ENCODE measurements at regions not wholly inside any gene's neighbourhood (a gene's known extent, or its start where the extent isn't known, plus 50 kb on each side); places are given as distances from the start of the nearest gene placed in this dataset.

- DNase-seq, result no peak
- H3K9me3 Mint-ChIP-seq, result peaks cover 62% of the 10 kb centered on the region
- H3K27me3 Mint-ChIP-seq (ENCODE audit: insufficient read depth), result no peaks in the 10 kb centered on the region
- no peak overlapping the region for H3K4me3 Mint-ChIP-seq
- TF ChIP-seq CTCF (IDR thresholded peaks at IDR 0.05), result no peak
- no peaks in the 10 kb centered on the region for H3K4me1 Mint-ChIP-seq (ENCODE audit: low read depth)
- no peak overlapping the region for H3K27ac Mint-ChIP-seq
- no peaks in the 10 kb centered on the region; the same call in 1 of the 2 replicates for H3K36me3 Mint-ChIP-seq (ENCODE audit: low read depth)
Observed at GRCh38 chr16:49048557-49048956, 233.1 kb downstream of the CBLN1 start.

DNA sequence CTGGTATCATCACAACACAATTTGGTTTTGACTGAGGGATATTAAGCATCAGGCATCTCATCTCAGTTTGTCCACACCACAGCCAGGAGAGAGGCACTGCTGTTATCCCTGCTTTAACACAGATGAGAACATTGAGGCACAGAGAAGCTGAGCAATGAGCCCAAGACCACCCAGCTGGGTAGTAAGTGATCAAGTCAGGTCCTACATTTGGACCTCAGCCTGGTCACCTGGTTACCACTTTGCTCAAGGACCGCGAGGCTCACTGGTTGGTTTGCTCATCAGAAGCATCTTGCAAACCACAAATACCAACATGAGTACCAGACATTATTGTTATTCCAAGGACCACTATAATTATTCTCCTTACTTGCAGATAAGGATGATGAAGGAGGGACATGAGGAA, 245.5 kb downstream of the CBLN1 start:
- H3K36me3 Mint-ChIP-seq (ENCODE audit: low read depth), result no peaks in the 10 kb centered on the region
- no peak overlapping the region for H3K4me3 Mint-ChIP-seq
- H3K9me3 Mint-ChIP-seq, result peaks cover 30% of the 10 kb centered on the region
- no peak for DNase-seq
- H3K27ac Mint-ChIP-seq, result no peak overlapping the region
- no peaks in the 10 kb centered on the region for H3K4me1 Mint-ChIP-seq (ENCODE audit: low read depth)
- no peaks in the 10 kb centered on the region for H3K27me3 Mint-ChIP-seq (ENCODE audit: insufficient read depth)
- TF ChIP-seq CTCF (IDR thresholded peaks at IDR 0.05), result no peak

GRCh38 chr16:49027420-49027819, 254.2 kb downstream of the CBLN1 start:
- DNase-seq, result no peak
- Mint-ChIP-seq H3K27me3 (ENCODE audit: insufficient read depth) (peaks cover 1% of the 10 kb centered on the region; the same call in 1 of the 2 replicates), H3K9me3 (peaks cover 64% of the 10 kb centered on the region), H3K4me3 (no peak overlapping the region), H3K4me1 (ENCODE audit: low read depth) (no peaks in the 10 kb centered on the region), H3K27ac (no peak overlapping the region), H3K36me3 (ENCODE audit: low read depth) (no peaks in the 10 kb centered on the region; the same call in 1 of the 2 replicates)
- no peak for TF ChIP-seq CTCF (IDR thresholded peaks at IDR 0.05)

GRCh38 chr16:49026566-49027181, 255.0 kb downstream of the CBLN1 start:
- no peak for DNase-seq
- H3K27me3 Mint-ChIP-seq (ENCODE audit: insufficient read depth), result peaks cover 1% of the 10 kb centered on the region; the same call in 1 of the 2 replicates
- H3K27ac Mint-ChIP-seq, result no peak overlapping the region
- no peaks in the 10 kb centered on the region; the same call in 1 of the 2 replicates for H3K36me3 Mint-ChIP-seq (ENCODE audit: low read depth)
- peaks cover 65% of the 10 kb centered on the region for H3K9me3 Mint-ChIP-seq
- H3K4me3 Mint-ChIP-seq, result no peak overlapping the region
- no peaks in the 10 kb centered on the region for H3K4me1 Mint-ChIP-seq (ENCODE audit: low read depth)
- TF ChIP-seq CTCF (IDR thresholded peaks at IDR 0.05), result no peak

GRCh38 chr16:49024896-49025295, 256.7 kb downstream of the CBLN1 start:
- no peaks in the 10 kb centered on the region for H3K4me1 Mint-ChIP-seq (ENCODE audit: low read depth)
- no peak overlapping the region for H3K27ac Mint-ChIP-seq
- peaks cover 62% of the 10 kb centered on the region for H3K9me3 Mint-ChIP-seq
- H3K27me3 Mint-ChIP-seq (ENCODE audit: insufficient read depth), result peaks cover 1% of the 10 kb centered on the region; the same call in 1 of the 2 replicates
- no peak overlapping the region for H3K4me3 Mint-ChIP-seq
- no peaks in the 10 kb centered on the region; the same call in 1 of the 2 replicates for H3K36me3 Mint-ChIP-seq (ENCODE audit: low read depth)
- DNase-seq, result no peak
- no peak for TF ChIP-seq CTCF (IDR thresholded peaks at IDR 0.05)
